ENCODE measurements at regions not wholly inside any gene's neighbourhood (a gene's known extent, or its start where the extent isn't known, plus 50 kb on each side); places are given as distances from the start of the nearest gene placed in this dataset.

- H3K36me3 ChIP-seq, result no peaks in the 10 kb centered on the region
- H3K4me1 ChIP-seq, result no peaks in the 10 kb centered on the region
- intact Hi-C loops (cut with DNase I), result no loop called here
- no peak overlapping the region for H3K27ac ChIP-seq
- no peak overlapping the region for H3K4me3 ChIP-seq
- TF ChIP-seq CTCF (IDR thresholded peaks at IDR 0.05) (no peak), POLR2AphosphoS5 (IDR thresholded peaks at IDR 0.05; ENCODE audit: insufficient read depth in 1 of 2, low read depth in 1 of 2) (no peak), POLR2A (IDR thresholded peaks at IDR 0.05) (no peak)
- no peaks in the 10 kb centered on the region for H3K9me3 ChIP-seq
- no peaks in the 10 kb centered on the region for H3K27me3 ChIP-seq
- DNase-seq (ENCODE audit: extremely low spot score in 2 of 2), result no peak
Observed at GRCh38 chr6:145292066-145292465, 443.3 kb downstream of the EPM2A start.

- no peak for DNase-seq (ENCODE audit: extremely low spot score in 2 of 2)
- H3K27me3 ChIP-seq, result no peaks in the 10 kb centered on the region
- no peak overlapping the region for H3K4me3 ChIP-seq
- intact Hi-C loops (cut with DNase I), result no loop called here
- no peak overlapping the region for H3K27ac ChIP-seq
- H3K4me1 ChIP-seq, result no peaks in the 10 kb centered on the region
- no peak for TF ChIP-seq POLR2AphosphoS5 (IDR thresholded peaks at IDR 0.05; ENCODE audit: insufficient read depth in 1 of 2, low read depth in 1 of 2)
- TF ChIP-seq CTCF (IDR thresholded peaks at IDR 0.05), result no peak
- no peak for TF ChIP-seq POLR2A (IDR thresholded peaks at IDR 0.05)
- H3K9me3 ChIP-seq, result no peaks in the 10 kb centered on the region
- H3K36me3 ChIP-seq, result no peaks in the 10 kb centered on the region
Observed at GRCh38 chr6:145294942-145295341, 440.4 kb downstream of the EPM2A start.

- intact Hi-C loops (cut with DNase I), result no loop called here
- no peak for TF ChIP-seq POLR2A (IDR thresholded peaks at IDR 0.05)
- TF ChIP-seq POLR2AphosphoS5 (IDR thresholded peaks at IDR 0.05; ENCODE audit: insufficient read depth in 1 of 2, low read depth in 1 of 2), result no peak
- TF ChIP-seq CTCF (IDR thresholded peaks at IDR 0.05), result no peak
Observed at GRCh38 chr6:145295746-145296145, 439.6 kb downstream of the EPM2A start.

GRCh38 chr6:145305670-145306069 is 429.6 kb downstream of the EPM2A start:
- no peaks in the 10 kb centered on the region for H3K9me3 ChIP-seq
- intact Hi-C loops (cut with DNase I), result no loop called here
- TF ChIP-seq CTCF (IDR thresholded peaks at IDR 0.05) (no peak), POLR2AphosphoS5 (IDR thresholded peaks at IDR 0.05; ENCODE audit: insufficient read depth in 1 of 2, low read depth in 1 of 2) (no peak), POLR2A (IDR thresholded peaks at IDR 0.05) (no peak)
- H3K4me3 ChIP-seq, result no peak overlapping the region
- H3K27ac ChIP-seq, result no peak overlapping the region
- peaks cover 3% of the 10 kb centered on the region for H3K4me1 ChIP-seq
- H3K27me3 ChIP-seq, result no peaks in the 10 kb centered on the region
- no peak for DNase-seq (ENCODE audit: extremely low spot score in 2 of 2)
- H3K36me3 ChIP-seq, result no peaks in the 10 kb centered on the region

More at GRCh38 chr6:145295746-145296145, 439.6 kb downstream of the EPM2A start:
- DNase-seq (ENCODE audit: extremely low spot score in 2 of 2), result no peak
- Histone ChIP-seq H3K27ac (no peak overlapping the region), H3K9me3 (no peaks in the 10 kb centered on the region), H3K4me3 (no peak overlapping the region), H3K4me1 (no peaks in the 10 kb centered on the region), H3K36me3 (no peaks in the 10 kb centered on the region), H3K27me3 (no peaks in the 10 kb centered on the region)

- no peak overlapping the region for H3K4me3 ChIP-seq
- H3K27ac ChIP-seq, result no peak overlapping the region
- no peaks in the 10 kb centered on the region for H3K27me3 ChIP-seq
- intact Hi-C loops (cut with DNase I), result no loop called here
- H3K4me1 ChIP-seq, result peaks cover 7% of the 10 kb centered on the region
- no peaks in the 10 kb centered on the region for H3K36me3 ChIP-seq
- no peaks in the 10 kb centered on the region for H3K9me3 ChIP-seq
- TF ChIP-seq CTCF (IDR thresholded peaks at IDR 0.05) (no peak), POLR2AphosphoS5 (IDR thresholded peaks at IDR 0.05; ENCODE audit: insufficient read depth in 1 of 2, low read depth in 1 of 2) (no peak), POLR2A (IDR thresholded peaks at IDR 0.05) (no peak)
- DNase-seq (ENCODE audit: extremely low spot score in 2 of 2), result no peak
Observed at GRCh38 chr6:145306489-145306888, 428.8 kb downstream of the EPM2A start.

Data from vagina (tissue), 2 donors.